Keratinocyte (primary cell): ENCODE measurements at regions not wholly inside any gene's neighbourhood (a gene's known extent, or its start where the extent isn't known, plus 50 kb on each side); places are given as distances from the start of the nearest gene placed in this dataset.

Experiments used
- DNase-seq: peaks from one replicate; pipeline ENCODE4 v3.0.0-alpha.2; 2011; ENCODE audit warnings: low read depth, missing footprints, low spot score
- FAIRE-seq: peaks from 2 replicates; lab custom pipeline; 2011; peaks lifted over from hg19 to GRCh38; lab: Jason Lieb, UNC
- H2AFZ ChIP-seq: 2 replicates; pipeline ENCODE4 v1.6.0; 2012; ENCODE audit warnings: low read length, control low read depth, inconsistent platforms; ENCODE audit not compliant: control insufficient read depth
- H3K27ac ChIP-seq: 2 replicates; pipeline ENCODE4 v1.5.1; 2011; ENCODE audit warnings: low read length; ENCODE audit not compliant: control insufficient read depth, insufficient read depth
- H3K27me3 ChIP-seq: 3 replicates; pipeline ENCODE4 v1.6.0; 2011; ENCODE audit warnings: low read length; ENCODE audit not compliant: control insufficient read depth, insufficient read depth; ENCODE audit errors: extremely low read depth
- H3K36me3 ChIP-seq, 2 experiments: 2 replicates in 1 of 2; 3 replicates in 1 of 2; pipeline ENCODE4 v1.5.1; 2011; ENCODE audit warnings: low read length in 2 of 2, mild to moderate bottlenecking in 1 of 2; ENCODE audit not compliant: control insufficient read depth in 2 of 2, insufficient read depth in 2 of 2; ENCODE audit errors: extremely low read depth in 1 of 2
- H3K4me1 ChIP-seq: 3 replicates; pipeline ENCODE4 v1.5.1; 2011; ENCODE audit warnings: low read length; ENCODE audit not compliant: control insufficient read depth, insufficient read depth; ENCODE audit errors: extremely low read depth
- H3K4me2 ChIP-seq: 3 replicates; pipeline ENCODE4 v1.6.0; 2011; ENCODE audit warnings: low read depth, low read length; ENCODE audit not compliant: control insufficient read depth, insufficient read depth; ENCODE audit errors: extremely low read depth
- H3K4me3 ChIP-seq, 3 experiments: fragments of 200-600 bp in 1 of 3; sonication (generic) in 1 of 3; 2 replicates in 2 of 3; 3 replicates in 1 of 3; pipeline ENCODE4 v1.5.1; 2011 to 2016; ENCODE audit warnings: low read length in 3 of 3, mild to moderate bottlenecking in 3 of 3, control low read depth in 2 of 3, inconsistent platforms in 1 of 3, low read depth in 1 of 3, mixed read lengths in 1 of 3, mixed run types in 1 of 3, moderate library complexity in 1 of 3; ENCODE audit not compliant: control insufficient read depth in 2 of 3, insufficient read depth in 2 of 3; ENCODE audit errors: extremely low read depth in 1 of 3
- H3K79me2 ChIP-seq: 2 replicates; pipeline ENCODE4 v1.6.0; 2012; ENCODE audit warnings: low read length; ENCODE audit not compliant: control insufficient read depth, insufficient read depth
- H3K9ac ChIP-seq: 3 replicates; pipeline ENCODE4 v1.6.0; 2011; ENCODE audit warnings: low read length; ENCODE audit not compliant: control insufficient read depth, insufficient read depth; ENCODE audit errors: extremely low read depth
- H3K9me1 ChIP-seq: 3 replicates; pipeline ENCODE4 v1.6.0; 2011; ENCODE audit warnings: low read length; ENCODE audit not compliant: control insufficient read depth, insufficient read depth; ENCODE audit errors: extremely low read depth
- H3K9me3 ChIP-seq: 2 replicates; pipeline ENCODE4 v1.5.1; 2012; ENCODE audit warnings: low read depth, low read length; ENCODE audit not compliant: control insufficient read depth
- H4K20me1 ChIP-seq: 3 replicates; pipeline ENCODE4 v1.6.0; 2011; ENCODE audit warnings: low read length; ENCODE audit not compliant: control insufficient read depth, insufficient read depth; ENCODE audit errors: extremely low read depth
- CTCF ChIP-seq, 3 experiments: IDR thresholded peaks in 1 of 3; conservative IDR thresholded peaks in 1 of 3; optimal IDR thresholded peaks in 1 of 3; 2 replicates in 2 of 3; 3 replicates in 1 of 3; pipeline versions ENCODE3 to v1.5.1; 2011; ENCODE audit warnings: low read length in 3 of 3, mild to moderate bottlenecking in 3 of 3, moderate library complexity in 2 of 3, control low read depth in 1 of 3, inconsistent platforms in 1 of 3; ENCODE audit not compliant: insufficient read depth in 2 of 3; ENCODE audit errors: extremely low read depth in 1 of 3
- EZH2 ChIP-seq: IDR thresholded peaks from one replicate; pipeline ENCODE4 v1.6.1; 2012; ENCODE audit warnings: inconsistent platforms, mild to moderate bottlenecking, low read length, moderate library complexity
- dilution Hi-C: fragments of 300-500 bp; cut with MboI; formaldehyde crosslinking; loops from one replicate; pipeline ENCODE4 v1.7.0; 2020; ENCODE audit warnings: low sequenced_read_pairs; ENCODE audit not compliant: extremely low pct_ligation_motif_present

- no peaks in the 10 kb centered on the region for H3K9me3 ChIP-seq
- no peak for TF ChIP-seq CTCF (optimal IDR thresholded peaks at IDR 0.05 in 1 of 3, IDR thresholded peaks at IDR 0.05 in 1 of 3, conservative IDR thresholded peaks at IDR 0.05 in 1 of 3; ENCODE audit: extremely low read depth in 1 of 3, insufficient read depth in 2 of 3, low read length in 3 of 3)
- no peak for TF ChIP-seq EZH2
- no peaks in the 10 kb centered on the region for H3K79me2 ChIP-seq
- no peak overlapping the region for H3K4me3 ChIP-seq
- dilution Hi-C loops: no loop called here
- no peak for FAIRE-seq
- H3K27ac ChIP-seq: no peak overlapping the region
- DNase-seq: no peak
- H4K20me1 ChIP-seq: no peaks in the 10 kb centered on the region
- H3K4me2 ChIP-seq: no peak overlapping the region
- peaks cover 7% of the 10 kb centered on the region for H3K4me1 ChIP-seq
- H3K36me3 ChIP-seq: no peaks in the 10 kb centered on the region
- no peaks in the 10 kb centered on the region for H3K9me1 ChIP-seq
- no peak overlapping the region for H2AFZ ChIP-seq
- H3K27me3 ChIP-seq: peaks cover 21% of the 10 kb centered on the region
- no peak overlapping the region for H3K9ac ChIP-seq
Observed at GRCh38 chr2:71788601-71789240, 335.4 kb downstream of the DYSF start.

- Histone ChIP-seq H3K9me1 (no peaks in the 10 kb centered on the region), H3K27ac (no peak overlapping the region), H3K9ac (no peak overlapping the region), H3K36me3 (no peaks in the 10 kb centered on the region), H2AFZ (no peak overlapping the region), H3K4me1 (peaks cover 7% of the 10 kb centered on the region), H3K27me3 (peaks cover 21% of the 10 kb centered on the region), H4K20me1 (no peaks in the 10 kb centered on the region), H3K79me2 (no peaks in the 10 kb centered on the region), H3K4me2 (no peak overlapping the region), H3K9me3 (no peaks in the 10 kb centered on the region), H3K4me3 (no peak overlapping the region)
- dilution Hi-C loops: no loop called here
- FAIRE-seq (no peak), DNase-seq (no peak)
- TF ChIP-seq EZH2 (no peak), CTCF (optimal IDR thresholded peaks at IDR 0.05 in 1 of 3, IDR thresholded peaks at IDR 0.05 in 1 of 3, conservative IDR thresholded peaks at IDR 0.05 in 1 of 3; ENCODE audit: extremely low read depth in 1 of 3, insufficient read depth in 2 of 3, low read length in 3 of 3) (no peak)
Observed at GRCh38 chr2:71788186-71788525, 334.8 kb downstream of the DYSF start.
